T47D (cell line): ENCODE measurements at regions not wholly inside any gene's neighbourhood (a gene's known extent, or its start where the extent isn't known, plus 50 kb on each side); places are given as distances from the start of the nearest gene placed in this dataset.
A peak's percentile ranks its signal among the peaks of the same experiment; 100 is the strongest.

Experiments used
- DNase-seq, 2 experiments: peaks; one replicate each; pipeline versions ENCODE4 v3.0.0 to v3.0.0-alpha.2; 2011 to 2012; ENCODE audit warnings: low read depth in 1 of 2, low spot score in 1 of 2
- JUND ChIP-seq: IDR thresholded peaks from 2 replicates; pipeline ENCODE4 v1.6.1; 2012; ENCODE audit warnings: low read depth
- in situ Hi-C: cut with HindIII; loops from 2 replicates; pipeline ENCODE4 v1.10.0; 2016; ENCODE audit warnings: low sequenced_read_pairs, low pct_unique_long_range_greater_than_20kb

GRCh38 chr3:117084277-117084676, 374.7 kb downstream of the TUSC7 start:
- DNase-seq, result no peak
- TF ChIP-seq JUND, result no peak

GRCh38 chr3:117084739-117085270, 375.2 kb downstream of the TUSC7 start:
- in situ Hi-C loops, result no loop called here
- TF ChIP-seq JUND, result no peak
- no peak for DNase-seq

More at GRCh38 chr3:117084277-117084676, 374.7 kb downstream of the TUSC7 start:
- in situ Hi-C loops, result no loop called here

GRCh38 chr3:117091676-117092075, 382.1 kb downstream of the TUSC7 start:
- in situ Hi-C loops, result no loop called here

GRCh38 chr3:117096549-117096948, 387.0 kb downstream of the TUSC7 start:
- no peak for DNase-seq
- TF ChIP-seq JUND, result no peak
- in situ Hi-C loops, result no loop called here

More at GRCh38 chr3:117091676-117092075, 382.1 kb downstream of the TUSC7 start:
- DNase-seq, result no peak
- TF ChIP-seq JUND, result no peak

- DNase-seq, result no peak
- no peak for TF ChIP-seq JUND
- in situ Hi-C loops, result no loop called here
These were observed 387.8 kb downstream of the TUSC7 start for GRCh38 chr3:117097351-117097750.

- TF ChIP-seq JUND, result no peak
- DNase-seq, result no peak
- in situ Hi-C loops, result no loop called here
These were observed 392.1 kb downstream of the TUSC7 start for GRCh38 chr3:117101697-117102096.

GRCh38 chr3:117102426-117102825, 392.8 kb downstream of the TUSC7 start:
- DNase-seq, result no peak
- no peak for TF ChIP-seq JUND
- in situ Hi-C loops, result no loop called here

- in situ Hi-C loops, result no loop called here
- no peak for TF ChIP-seq JUND
- peak in 1 of 2 experiments; percentile 4 for DNase-seq
These were observed 394.1 kb downstream of the TUSC7 start for GRCh38 chr3:117103675-117104074.

GRCh38 chr3:117104381-117104780, 394.8 kb downstream of the TUSC7 start:
- no peak for TF ChIP-seq JUND
- no peak for DNase-seq
- in situ Hi-C loops, result no loop called here

- no peak for DNase-seq
- in situ Hi-C loops, result no loop called here
- no peak for TF ChIP-seq JUND
These were observed 395.2 kb downstream of the TUSC7 start for GRCh38 chr3:117104792-117105191.

GRCh38 chr3:117105686-117106085, 396.1 kb downstream of the TUSC7 start:
- TF ChIP-seq JUND, result no peak
- in situ Hi-C loops, result no loop called here
- DNase-seq, result no peak

GRCh38 chr3:117106396-117106795, 396.8 kb downstream of the TUSC7 start:
- in situ Hi-C loops, result no loop called here
- TF ChIP-seq JUND, result no peak
- DNase-seq, result no peak

GRCh38 chr3:117107946-117108345, 398.4 kb downstream of the TUSC7 start:
- in situ Hi-C loops, result no loop called here
- no peak for TF ChIP-seq JUND
- DNase-seq, result no peak

GRCh38 chr3:117109178-117109577, 399.6 kb downstream of the TUSC7 start:
- in situ Hi-C loops, result no loop called here
- no peak for DNase-seq
- TF ChIP-seq JUND, result no peak
